Inferior parietal cortex (tissue), 1 donor: ENCODE measurements at regions not wholly inside any gene's neighbourhood (a gene's known extent, or its start where the extent isn't known, plus 50 kb on each side); places are given as distances from the start of the nearest gene placed in this dataset.
A peak's percentile ranks its signal among the peaks of the same experiment; 100 is the strongest.
"Not testable (repeated sequence)": the region's sequence is repeated elsewhere in the genome, so short reads cannot be mapped to it uniquely, and the experiment has no call there.

ENCODE experiments used
- DNase-seq: peaks from one replicate; pipeline ENCODE4 v3.0.0-alpha.2; 2016; ENCODE audit errors: extremely low spot score

DNA sequence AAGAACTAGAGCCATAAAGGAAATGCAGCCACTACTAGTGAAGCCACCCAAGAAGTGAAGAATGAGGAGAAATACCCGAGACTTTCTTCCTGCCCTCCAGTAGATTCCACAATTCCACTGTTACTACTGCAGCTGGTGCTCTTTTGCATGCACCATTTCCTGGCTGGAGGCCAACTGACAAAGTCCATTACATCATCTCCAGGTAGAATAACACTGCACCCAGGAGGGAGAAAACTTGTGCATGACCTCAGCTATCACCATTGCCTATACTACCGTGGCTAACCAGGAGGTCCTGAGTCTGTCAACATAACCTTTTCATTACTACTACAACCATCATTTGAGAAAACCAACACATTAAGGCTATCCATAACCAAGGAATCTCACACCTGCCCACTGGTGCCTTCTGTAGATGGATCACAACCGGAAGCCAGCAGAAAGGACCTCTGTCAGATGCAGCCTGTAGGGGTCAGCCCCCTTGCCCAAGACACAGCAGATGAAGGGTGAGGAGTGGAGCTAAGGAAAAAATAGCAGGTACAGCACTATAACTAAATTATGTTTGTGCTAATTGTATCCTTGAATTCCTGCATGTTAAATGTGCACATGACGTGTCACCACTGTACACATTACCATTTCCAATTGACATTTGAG is 200.8 kb upstream of the C2CD4B start:
- no peak for DNase-seq

- no peak for DNase-seq
Measured at GRCh38 chr15:62369454-62369853, 204.4 kb upstream of the C2CD4B start.

DNA sequence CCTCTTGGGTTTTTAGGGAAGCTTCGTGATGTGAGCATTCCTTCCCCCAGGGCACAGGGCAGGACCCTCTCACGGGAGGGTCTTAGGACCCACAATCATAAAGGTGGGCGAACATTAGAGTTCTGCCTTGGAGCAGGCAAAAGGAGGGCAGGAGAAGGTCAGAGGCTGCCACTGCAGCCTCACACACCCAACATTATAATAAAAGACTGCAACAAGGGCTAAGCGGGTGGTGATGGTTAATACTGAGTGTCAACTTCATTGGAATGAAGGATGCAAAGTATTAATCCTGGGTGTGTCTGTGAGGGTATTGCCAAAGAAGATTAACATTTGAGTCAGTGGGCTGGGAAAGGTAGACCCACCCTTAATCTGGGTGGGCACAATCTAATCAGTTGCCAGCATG is 206.6 kb upstream of the C2CD4B start:
- DNase-seq, result not testable (repeated sequence)

- no peak for DNase-seq
Measured at GRCh38 chr15:62377736-62378480, 212.8 kb upstream of the C2CD4B start.

DNA sequence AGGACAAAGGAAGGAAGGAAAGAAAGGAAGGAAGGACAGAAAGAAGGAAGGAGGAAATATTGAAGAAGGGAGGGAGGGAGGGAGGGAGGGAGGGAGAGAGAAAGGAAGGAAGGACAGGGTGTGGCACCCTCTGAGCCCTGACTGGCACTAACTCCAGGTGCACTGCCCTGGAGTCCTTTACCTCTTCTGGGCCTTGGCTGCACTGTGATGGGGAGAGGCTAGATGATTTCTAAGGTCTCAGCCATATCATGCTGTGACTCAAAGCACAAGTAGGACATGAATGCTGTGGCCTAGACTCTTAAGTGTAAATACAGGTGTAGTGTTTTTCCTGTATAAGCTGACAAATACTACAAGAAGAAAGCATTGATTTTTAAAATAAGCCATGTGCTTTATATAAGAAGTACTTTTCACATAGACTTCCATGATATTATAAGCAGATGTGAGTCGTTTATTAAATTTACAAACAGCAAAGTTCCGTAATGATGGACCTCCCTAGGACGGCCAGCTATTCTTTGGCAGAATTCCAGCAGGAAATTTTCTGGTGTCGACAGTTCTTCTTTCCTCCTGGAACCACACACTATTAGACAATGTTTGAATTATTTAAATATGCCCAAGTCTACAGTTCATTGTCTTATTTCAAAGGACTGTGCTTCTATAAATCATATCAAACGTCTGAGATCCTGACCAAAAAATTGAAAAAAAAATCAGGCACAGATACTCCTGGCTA is 213.8 kb upstream of the C2CD4B start:
- no peak for DNase-seq

DNA sequence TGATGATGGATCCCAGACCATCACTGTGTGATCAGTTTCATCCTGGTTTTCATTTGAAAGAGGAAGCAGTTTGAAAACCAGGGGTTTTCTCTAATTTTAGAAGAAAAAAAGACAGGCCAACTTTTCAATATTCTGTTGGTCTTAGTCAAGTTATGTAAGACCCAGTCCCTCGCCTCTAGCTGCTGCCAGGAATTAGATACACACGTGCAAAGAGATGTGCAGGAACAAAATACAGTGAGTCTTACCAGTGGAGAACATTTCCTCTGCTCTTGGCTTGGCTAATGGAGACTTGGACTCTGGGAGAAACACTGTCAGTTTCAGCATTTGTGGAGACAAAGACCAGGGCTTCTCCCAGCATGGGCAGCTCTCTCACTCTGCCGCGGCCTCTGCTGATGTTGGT is 214.9 kb upstream of the C2CD4B start:
- no peak for DNase-seq

DNA sequence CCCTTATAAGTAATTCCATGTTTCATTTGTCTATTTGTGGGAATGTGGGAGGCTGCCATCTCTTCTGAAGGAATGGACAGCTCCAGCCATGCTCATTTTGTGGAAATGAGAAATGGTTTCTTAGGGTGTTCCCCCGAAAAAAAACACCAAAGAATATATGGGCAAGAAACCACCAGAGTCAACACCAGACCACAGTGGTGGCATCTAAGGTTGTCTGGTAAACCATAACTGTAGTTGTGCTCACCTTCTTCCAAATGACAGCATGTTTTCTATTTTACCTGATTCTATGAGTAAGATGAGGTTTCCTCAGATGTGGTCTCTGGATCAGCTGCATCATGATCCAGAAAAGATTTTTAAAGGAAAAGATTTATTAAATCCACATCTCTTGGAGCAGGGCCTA is 217.0 kb upstream of the C2CD4B start:
- no peak for DNase-seq

GRCh38 chr15:62389885-62390790 is 225.1 kb upstream of the C2CD4B start, which contains the start of gene TLN2:
TLN2 (plus strand) TSS chr15:62390550.
- peak; percentile 78 for DNase-seq

- DNase-seq, result peak; percentile 63
Measured at GRCh38 chr15:62390791-62391640, 225.9 kb upstream of the C2CD4B start.

- peak; percentile 47 for DNase-seq
Measured at GRCh38 chr15:62391641-62392262, 226.7 kb upstream of the C2CD4B start.

DNA sequence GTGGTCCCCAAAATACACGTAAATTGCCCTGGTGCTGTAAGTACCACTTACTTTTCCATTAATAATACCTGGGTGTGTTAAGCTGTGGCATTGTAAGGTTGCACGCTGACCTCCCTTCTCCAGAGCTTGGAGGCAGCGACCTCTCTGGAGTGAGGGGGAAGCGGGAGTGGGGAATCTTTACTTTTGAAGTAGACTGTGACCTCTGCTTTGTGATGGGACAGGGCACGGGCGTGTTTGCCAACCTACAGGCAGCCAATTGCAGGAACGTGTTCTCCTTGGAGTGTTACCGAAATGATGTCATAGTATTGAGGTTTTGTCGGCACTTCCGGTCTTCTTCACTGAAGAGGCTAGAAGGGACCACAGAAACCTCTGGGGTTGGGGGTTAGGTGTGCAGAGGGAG is 227.3 kb upstream of the C2CD4B start:
- DNase-seq, result no peak

- no peak for DNase-seq
Measured at GRCh38 chr15:62393196-62393595, 228.1 kb upstream of the C2CD4B start.

- no peak for DNase-seq
Measured at GRCh38 chr15:62394079-62394478, 229.0 kb upstream of the C2CD4B start.

DNA sequence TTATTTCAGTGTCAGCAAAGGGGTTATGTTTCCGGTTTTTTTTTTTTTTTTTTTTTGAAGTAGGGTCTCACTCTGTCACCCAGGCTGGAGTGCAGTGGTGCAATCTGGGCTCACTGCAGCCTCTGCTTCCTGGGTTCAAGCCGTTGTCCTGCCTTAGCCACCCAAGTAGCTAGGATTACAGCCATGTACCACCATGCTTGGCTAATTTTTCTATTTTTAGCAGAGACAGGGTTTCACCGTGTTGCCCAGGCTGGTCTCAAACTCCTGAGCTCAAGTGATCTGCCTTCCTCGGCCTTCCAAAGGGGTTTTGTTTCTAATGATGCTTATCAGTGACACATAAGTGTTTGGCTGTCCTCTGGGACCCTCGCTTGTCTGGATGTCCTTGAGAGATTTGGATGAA is 235.7 kb upstream of the C2CD4B start:
- no peak for DNase-seq

GRCh38 chr15:62402687-62403086 is 237.6 kb upstream of the C2CD4B start:
- no peak for DNase-seq

DNA sequence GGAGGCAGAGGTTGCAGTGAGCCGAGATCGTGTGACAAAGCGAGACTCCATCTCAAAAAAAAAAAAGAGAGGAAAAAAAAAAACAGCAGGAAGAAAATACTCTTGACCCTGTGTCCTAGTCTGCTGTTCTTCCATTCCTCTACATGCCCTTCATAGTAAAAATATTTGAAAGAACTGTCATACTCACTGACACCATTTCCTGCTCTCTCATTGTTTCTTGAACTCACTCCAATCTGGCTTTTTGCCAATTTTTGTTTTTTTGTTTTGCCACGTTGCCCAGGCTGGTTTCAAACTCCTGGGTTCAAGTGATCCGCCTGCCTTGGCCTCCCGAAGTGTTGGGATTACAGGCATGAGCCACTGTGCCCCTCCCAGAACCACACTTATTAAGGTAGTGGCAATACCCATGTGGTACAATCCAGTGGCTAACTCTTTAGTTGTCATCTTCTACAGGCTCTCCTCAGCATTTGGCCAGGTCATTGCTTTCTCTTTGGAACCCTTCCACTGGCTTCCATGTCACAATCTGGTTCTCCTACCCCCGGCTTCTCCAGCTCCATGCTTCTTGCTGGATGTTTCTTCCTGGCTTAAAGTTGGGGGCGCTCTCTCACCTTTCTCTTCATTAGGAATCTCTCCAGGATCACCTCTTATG is 238.2 kb upstream of the C2CD4B start:
- DNase-seq, result no peak

GRCh38 chr15:62404194-62404985 is 239.3 kb upstream of the C2CD4B start:
- no peak for DNase-seq

DNA sequence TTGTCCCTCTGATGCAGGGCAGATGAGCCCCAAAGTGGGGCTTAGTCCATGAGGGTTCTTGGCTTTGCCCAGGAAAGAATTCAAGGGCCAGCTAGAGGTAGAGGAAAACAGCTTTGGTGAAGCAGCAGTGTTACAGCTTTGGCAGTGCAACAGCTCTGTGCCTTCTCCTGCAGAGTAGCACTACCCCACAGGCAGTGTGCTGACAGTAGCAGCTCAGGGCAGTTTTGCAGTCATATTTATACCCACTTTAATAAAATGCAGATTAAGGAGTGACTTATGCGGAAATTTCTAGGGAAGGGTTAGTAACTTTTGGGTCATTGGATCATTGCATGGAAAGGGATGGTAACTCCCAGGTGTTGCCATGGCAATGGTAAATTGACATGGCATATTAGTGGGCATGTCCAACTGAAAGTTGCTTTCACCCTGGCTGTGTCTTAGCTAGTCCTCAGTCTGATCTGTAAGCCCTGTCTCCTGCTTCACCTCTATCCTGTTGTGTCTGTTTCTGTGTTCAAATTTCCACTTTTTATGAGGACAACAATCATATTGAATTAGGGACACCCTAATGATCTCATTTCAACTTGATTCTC is 241.3 kb upstream of the C2CD4B start:
- DNase-seq, result no peak

- no peak for DNase-seq
Measured at GRCh38 chr15:62407216-62407615, 242.1 kb upstream of the C2CD4B start.
